T-helper 1 cell (primary cell): ENCODE measurements at regions not wholly inside any gene's neighbourhood (a gene's known extent, or its start where the extent isn't known, plus 50 kb on each side); places are given as distances from the start of the nearest gene placed in this dataset.
"Not testable (repeated sequence)": the region's sequence is repeated elsewhere in the genome, so short reads cannot be mapped to it uniquely, and the experiment has no call there.

Experiments
- DNase-seq, 5 donors: peaks; one replicate each; pipeline ENCODE4 v3.0.0-alpha.2; 2012 to 2020

DNA sequence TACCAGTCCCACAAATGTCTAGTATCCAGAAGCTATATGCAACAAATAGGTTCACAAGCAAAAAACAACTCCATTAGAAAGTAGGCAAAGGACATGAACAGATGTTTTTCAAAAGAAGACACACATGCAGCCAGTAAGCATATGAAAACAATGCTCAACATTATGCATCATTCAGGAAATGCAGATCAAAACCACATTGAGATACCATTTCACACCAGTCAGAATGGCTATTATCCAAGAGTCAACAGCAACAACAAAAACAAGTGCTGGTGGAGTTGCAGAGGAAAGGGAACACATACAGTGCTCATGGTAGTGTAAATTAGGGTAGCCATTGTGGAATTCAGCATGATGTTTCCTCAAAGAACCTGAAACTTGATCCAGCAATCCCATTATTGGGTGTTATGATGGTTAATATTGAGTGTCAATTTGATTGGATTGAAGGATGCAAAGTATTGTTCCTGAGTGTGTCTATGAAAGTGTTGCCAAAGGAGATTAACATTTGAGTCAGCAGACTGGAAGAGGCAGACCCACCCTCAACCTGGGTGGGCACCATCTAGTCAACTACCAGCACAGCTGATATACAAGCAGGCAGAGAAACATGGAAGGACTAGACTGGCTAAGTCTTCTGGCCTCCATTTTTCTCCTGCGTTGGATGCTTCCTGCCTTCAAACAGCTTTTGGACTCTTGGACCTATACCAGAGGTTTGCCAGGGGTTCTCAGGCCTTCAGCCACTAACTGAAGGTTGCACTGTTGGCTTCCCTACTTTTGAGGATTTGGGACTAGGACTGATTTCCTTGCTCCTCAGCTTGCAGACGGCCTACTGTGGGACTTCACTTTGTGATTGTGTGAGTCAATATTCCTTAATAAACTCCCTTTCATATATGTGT, 218.4 kb upstream of the SEMA3D start:
- DNase-seq = no peak

DNA sequence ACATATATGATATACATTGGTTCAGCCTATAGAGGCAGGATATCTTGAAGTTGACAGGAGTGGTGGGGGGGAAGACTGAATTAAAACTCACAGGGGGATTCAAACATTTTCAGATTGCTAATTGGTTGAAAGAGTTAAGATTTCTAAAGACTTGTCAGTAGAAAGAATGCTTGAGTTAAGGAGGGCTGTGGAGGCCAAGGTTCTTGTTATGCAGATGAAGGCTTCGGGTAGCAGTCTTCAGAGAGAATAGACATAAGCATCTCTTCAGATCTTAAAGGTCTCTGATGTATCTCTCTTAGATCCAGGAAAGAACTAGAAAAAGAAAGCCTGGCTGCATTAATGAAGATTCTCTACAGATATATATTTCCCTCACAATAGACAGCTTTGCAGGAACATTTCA, 209.8 kb upstream of the SEMA3D start:
- DNase-seq = no peak

DNA sequence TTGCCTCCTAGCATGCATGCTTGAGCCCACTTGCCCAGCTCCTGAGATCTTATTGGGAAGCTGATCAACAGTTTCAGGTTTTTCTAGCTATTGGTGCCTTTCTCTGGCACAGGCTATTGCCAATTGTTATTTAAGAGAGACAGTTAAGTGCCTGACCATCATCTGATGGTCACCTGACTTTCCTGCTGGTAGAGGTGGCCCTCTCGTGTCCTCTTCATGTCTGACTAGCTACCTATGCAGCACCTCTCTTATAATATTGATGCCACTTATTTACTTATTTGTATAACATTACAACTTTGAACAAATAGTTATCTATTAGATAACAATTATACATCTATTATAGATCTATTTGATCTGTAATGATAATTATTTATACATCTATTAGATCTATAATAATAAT, 205.9 kb upstream of the SEMA3D start:
- DNase-seq = no peak

DNA sequence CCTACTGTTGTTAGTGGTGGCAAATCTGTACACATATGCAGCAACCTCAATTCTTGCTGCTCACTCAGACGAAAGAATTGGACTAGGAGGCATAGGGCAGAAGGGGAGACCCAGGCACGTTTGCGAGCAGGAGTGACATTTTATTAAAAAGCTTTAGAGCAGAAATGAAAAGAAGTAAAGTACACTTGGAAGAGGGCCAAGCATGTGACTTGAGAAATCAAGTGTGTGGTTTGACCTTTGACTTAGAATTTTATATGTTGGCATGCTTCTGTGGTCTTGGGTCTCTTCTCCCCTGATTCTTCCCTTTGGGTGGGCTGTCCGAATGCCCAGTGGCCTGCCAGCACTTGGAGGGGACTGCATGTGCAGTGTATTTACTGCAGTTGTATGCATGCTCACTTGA, 205.5 kb upstream of the SEMA3D start:
- DNase-seq = no peak

DNA sequence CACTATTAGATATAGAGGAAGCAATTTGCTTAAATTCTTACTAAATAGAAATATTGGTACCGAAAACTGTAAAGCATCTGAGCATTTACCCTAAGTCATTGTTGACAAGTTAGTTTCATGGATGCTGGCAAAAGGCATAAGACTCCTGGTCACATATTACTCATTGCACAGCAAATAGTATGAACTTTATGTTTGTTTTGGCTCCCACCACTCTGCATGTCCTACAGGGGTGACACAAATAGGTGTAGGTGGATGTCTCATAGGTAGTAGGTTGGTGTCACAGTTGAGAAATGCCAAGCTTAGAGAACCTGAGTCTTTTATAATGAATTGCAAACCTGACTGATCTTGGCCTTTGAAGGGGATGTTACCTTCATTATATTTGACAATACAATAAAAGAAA, 199.6 kb upstream of the SEMA3D start:
- DNase-seq = no peak

DNA sequence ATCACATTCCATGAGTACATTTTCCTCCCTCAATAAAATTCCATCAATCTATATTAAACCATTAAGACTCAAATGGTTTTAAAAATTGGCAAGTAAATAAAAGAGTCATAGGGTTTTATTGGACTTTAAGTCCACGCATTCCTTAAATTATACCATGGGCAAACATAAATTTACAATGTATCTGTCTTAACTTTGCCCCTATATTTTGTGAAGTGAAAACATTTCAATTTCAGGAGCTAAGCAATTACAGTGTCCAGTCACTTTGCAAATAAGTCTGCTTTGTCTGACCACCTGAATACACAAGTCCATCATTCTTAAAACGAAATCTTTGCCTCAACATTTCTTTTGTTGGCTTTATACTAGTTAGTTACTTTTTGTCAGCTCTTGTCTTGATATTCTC, 197.5 kb upstream of the SEMA3D start:
- no peak for DNase-seq

DNA sequence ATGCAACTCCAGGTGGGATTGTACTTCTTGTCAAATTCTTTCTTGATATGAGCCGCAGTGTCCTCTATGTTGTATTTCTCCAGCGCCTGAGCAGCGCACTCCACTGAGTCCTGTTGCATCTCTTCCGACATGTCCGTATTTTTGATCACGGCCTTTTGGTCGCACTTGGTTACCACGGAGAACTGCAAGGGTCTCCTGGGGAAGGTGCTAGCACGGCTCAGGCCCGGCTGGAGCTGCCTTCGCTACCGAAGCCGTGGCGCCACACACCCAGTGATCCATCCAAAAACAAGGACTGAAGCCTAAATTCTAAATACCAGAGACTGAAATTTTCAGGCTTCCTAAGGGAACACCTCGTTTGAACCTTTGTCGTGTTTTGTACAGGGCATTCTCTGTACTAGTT, 194.4 kb upstream of the SEMA3D start:
- no peak for DNase-seq

DNA sequence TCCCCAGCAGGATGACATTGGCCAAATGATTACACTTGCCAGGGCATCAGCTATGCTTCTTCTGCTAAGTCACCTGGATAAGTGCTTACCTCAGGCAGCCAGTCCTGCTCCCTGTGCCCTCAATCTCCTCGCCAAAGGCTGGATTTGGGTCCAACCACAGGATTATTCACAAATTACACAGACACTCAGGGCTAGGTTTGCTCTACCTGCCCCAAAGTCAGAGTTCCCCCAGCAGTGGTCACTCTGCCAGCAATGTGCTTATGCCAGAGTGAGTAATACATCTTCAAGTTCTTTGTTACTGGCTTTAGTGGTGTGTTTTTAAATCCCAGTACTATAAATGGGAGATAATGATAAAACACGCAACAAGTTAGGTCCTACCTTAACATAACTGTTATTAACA, 189.7 kb upstream of the SEMA3D start:
- DNase-seq = no peak

DNA sequence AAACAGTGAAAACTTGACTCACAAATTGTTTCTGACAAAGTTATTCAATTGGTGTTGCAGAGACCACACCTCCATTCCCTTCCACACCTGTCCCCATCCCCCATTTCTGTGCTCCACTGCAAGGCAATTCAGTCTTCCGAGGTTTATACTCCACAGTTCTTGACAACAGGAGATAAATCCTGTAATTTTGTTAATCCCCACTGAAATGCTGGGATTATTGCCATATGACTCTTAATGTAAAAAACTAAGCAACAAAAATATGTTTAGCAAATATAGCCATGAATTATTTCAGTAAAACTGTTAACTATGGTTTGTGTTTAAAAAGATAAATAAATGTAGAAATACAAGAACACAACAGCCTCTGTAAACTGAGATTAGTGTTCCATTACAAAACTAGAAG, 170.1 kb upstream of the SEMA3D start:
- DNase-seq = no peak

DNA sequence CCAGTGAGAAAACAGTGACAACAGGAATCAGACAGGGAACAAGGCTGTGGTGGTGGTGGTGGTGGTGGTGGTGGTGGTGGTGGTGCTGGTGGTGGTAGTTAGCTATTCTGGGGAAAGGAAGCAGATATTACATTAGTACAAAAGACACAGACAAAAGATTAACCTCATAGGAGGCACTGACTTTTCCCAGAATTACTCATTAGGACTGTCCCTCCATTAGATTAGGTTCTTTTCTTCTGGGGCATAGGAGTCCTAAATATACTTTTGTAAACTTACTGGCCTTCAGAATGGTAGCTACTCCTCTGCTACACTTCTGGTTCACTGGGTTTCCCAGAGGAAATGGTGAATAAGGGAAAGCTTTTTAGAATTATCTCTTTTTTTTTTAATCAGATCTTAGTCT, 156.6 kb upstream of the SEMA3D start:
- DNase-seq = no peak

DNA sequence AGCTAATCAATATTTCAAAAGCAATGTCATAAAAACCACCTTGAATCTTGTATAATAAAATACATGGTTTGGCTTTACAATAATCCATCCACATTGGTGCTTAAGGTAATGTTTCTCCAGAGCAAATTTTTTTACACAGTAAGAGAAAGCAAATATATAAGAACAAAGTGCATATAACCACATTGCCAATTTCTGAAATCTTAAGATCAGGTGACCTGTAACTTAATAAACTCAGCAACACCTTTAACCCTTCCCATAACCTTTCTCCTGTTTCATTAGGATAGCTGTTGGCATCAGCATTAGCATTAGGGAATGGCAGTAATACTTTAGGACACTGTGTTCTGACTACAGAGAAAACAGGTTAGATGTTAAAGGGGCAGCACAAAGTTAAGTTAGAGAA, 155.9 kb upstream of the SEMA3D start:
- no peak for DNase-seq

DNA sequence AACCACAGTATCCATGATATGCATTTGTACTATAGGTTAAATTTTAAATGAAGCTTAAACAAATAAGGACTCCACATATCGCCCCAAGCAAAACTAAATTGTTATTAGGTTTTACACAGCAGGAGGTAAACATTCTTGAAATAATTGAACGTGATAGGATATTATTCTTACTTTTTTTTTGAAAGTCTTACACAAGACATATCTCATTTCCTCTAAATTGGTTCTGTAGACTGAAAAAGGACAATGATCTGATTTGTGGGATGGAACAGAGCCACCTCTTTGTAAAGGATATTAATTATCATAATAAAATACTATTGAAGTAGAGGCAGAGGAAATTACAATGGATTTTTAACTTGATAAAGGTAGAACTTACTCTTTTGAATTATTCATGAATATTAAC, 155.1 kb upstream of the SEMA3D start:
- DNase-seq = no peak

DNA sequence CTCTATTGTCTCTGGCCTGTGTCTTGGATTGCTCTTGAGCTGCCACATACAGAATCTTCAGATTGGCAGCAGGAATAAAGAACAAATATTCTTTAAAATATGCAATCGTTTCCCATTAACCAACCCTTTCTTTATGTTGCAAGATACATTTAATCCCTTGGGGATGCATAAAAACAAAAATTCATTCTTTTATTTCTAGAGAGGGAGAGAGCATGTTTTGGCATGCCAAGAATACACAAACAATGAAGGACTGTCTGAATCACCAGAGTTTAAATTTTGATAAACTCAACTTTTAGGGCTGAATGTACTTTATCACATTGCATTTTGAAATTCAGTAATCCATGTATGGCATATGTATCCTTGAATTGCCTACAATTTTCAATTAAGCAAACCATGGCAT, 154.3 kb upstream of the SEMA3D start:
- DNase-seq = no peak

DNA sequence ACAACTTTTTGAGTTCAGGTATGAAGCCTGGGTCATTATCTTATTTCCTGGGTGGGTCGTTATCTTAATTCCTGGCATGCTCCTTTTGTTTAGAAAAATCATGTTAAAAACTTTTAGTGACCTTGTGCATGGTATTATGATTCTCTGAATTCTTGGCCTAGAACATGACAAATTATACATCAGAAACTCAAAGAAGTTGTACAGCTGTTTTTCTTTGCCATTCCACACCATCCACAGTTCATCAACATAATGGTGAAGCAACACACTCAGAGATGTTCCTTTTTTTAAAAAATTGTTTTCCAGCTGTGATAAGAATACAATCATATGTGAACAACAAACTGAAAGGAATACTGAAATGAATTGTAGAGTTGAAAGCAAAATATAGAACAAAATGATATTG, 149.2 kb upstream of the SEMA3D start:
- DNase-seq = no peak

DNA sequence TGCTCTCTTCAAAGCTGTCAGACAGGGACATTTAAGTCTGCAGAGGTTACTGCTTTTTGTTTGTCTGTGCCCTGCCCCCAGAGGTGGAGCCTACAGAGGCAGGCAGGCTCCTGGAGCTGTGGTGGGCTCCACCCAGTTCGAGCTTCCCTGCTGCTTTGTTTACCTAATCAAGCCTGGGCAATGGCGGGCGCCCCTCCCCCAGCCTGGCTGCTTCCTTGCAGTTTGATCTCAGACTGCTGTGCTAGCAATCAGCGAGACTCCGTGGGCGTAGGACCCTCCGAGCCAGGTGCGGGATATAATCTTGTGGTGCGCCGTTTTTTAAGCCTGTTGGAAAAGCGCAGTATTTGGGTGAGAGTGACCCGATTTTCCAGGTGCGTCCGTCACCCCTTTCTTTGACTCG, 148.3 kb upstream of the SEMA3D start:
- not testable (repeated sequence) for DNase-seq

DNA sequence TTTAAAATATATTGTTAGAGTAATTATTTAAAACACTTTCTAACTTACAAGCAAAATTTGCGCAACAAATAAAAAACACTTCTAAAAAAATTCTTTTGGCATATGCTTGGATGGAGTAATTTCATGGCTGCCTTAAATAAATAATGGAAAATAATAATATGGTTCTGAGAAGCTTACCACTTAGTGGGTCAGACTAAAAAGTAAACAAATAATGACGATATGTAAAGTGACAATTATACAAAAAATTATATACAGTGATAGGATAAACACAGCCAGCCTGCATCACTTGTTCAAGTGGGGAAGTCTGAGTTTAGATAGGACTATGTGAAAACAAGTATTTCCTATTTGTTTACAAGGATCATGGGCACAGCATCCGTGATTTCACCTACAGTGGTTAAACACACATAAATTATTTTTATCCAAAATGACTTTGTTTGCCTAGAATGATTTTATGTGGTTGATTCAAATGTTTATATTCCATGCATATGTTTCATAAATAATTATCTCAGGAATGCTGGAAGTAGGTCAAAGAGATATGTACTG, 141.7 kb upstream of the SEMA3D start:
- DNase-seq = no peak

DNA sequence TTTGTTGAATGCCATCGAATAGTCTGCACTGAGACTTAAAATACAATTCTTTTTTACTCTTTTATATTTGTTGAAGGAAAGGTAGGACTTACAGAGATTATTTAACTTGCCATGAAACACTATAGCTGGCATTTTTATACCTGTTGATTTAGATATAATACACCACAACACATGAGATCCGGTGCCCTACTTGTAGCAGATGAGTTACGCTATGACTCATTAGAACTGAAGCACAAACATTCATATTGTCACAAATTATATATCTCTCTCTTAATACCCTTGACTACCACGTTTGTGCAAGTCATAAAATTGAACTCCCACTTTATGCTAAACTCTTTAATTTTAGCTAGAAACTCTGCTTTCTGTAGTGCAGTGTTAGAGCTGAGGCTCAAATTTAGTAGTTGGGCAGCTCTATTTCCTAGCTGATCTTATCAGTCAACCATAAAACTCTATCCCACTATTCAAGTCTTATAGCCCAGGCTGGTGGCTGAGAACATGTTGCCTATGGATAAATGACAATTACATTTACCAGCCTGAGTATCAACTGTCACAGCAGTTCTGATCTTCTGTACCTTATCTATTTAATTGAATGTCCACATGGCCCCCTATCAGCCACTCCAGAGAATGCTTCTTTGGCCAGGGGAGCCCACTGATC, 137.4 kb upstream of the SEMA3D start:
- DNase-seq = no peak

DNA sequence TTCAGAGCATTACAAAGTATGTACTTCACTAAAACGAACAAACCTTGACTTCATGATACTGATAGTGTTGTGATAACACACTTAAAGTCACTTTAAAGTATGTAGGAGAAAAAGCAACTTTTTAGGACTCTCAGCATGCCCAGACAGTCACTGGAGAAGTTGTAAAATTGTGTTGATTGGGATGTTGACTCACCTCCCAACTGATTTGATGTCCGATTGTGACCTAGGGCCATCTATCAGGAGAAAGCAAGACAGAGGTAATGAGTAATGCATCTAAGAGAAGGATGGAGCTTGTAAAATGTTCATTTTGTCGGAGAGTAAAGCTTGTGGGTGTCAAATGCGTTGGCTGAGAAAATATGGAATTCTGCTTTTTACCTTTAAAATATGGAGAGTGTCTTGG, 135.4 kb upstream of the SEMA3D start:
- DNase-seq = no peak

DNA sequence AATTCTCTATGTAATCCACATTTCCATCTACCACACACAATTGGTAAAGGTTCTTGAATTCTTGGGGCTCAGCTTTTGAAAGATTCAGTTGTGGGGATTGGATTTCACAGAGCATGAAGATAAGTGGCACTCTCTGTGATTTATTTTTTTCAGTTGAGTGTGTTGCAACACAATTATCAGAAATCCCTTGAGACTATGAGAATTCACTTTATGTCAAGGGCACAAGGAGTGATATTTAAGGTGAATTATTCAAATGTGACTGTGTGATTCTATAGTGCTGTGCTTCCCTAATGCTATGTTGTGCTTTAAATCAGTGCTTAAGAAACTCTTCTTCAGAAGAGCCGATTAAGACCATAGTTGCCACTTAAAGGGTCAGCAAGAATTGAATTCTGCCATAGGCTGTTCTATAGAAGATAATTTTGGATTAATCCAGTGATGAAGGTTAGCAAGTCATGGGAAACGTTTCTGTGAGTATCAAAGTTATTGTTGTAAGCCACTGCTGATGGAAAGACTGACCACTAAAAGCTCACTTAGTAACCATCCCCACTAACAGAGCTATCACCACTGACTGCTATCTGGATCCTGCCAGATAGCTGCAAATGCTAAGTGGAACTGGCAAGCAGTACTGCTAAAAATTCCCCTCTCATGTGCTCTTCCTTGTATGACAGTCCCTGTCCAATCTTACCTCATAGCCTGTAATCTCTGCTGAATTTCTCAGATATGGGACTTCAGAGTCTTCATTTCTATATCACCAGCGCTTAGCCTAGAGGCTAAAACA, 134.0 kb upstream of the SEMA3D start:
- no peak for DNase-seq

DNA sequence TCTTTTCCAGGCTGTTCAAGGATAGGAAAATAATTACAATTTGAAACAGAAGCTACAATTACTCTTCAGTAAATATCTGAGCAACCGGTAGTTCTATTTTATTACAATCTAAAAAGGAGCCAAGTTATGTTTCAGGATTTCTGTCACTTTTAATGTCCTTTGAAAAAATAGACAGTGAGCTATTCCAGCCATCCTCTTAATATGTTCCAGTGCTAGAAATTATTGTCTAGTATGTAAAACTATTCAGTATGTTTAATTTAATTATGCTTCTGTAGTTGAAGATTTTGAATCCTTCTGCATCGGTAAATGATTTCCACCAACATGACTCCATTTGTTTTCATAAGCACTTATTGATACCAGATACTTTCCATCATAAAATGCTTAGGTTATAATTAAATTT, 129.6 kb upstream of the SEMA3D start:
- no peak for DNase-seq

DNA sequence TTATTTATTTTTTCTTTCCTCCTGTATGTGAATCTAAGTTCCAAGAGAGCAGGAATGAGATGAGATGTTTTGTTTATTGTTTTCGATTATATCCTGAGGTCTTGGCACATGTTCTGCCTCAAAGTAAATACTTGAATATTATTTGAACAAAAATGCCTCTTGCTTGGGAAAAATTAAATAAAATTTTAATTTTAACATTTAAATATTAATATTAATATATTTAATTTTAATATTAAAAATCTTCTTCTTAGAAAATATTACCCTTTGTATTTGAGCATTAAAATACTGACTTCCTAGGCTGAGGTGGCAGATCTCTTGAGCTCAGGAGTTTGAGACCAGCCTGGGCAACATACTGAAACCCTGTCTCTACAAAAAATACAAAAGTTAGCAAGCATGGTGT, 123.4 kb upstream of the SEMA3D start:
- no peak for DNase-seq

DNA sequence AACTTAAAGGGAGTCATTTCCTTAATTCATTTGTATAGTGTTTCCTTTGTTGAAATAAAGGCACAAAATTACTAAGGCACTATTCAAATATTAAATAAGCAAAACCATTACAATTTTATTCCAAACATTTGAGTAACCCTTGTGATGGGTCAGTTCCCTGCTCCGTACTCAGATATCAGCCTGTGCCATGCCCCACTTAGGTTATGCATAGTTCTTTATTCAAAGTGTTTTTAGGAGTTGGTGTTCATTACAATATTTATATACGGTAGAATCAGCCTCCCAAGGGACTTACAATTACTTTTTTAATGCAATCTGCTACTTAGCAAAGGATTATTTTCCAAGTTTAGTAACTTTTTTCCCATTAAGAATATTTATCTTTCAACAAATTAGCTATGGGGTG, 119.3 kb upstream of the SEMA3D start:
- DNase-seq = no peak

DNA sequence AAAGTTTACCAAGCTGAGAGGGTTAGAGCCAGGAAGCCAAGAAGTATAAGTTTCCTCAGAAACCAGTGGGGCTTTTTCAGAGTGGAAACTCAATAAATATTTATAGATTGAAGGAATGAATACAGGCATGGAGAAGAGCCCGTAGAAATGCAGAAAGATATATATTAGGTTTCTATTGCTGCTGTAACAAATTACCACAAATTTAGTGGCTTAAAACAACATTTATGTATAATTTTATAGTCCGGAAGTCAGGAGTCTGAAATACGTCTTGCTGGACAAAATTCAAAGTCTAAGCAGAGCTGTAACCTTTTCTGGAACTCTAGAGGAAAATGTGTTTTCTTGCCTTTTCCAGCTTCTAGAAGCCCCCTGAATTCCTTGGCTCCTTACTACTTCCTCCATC, 107.3 kb upstream of the SEMA3D start:
- no peak for DNase-seq
